Hematopoietic multipotent progenitor cell treated with erythropoietin and hydrocortisone succinate and interleukin-3 and kit ligand, for 6 days (in vitro differentiated cells): ENCODE measurements at regions not wholly inside any gene's neighbourhood (a gene's known extent, or its start where the extent isn't known, plus 50 kb on each side); places are given as distances from the start of the nearest gene placed in this dataset.

Source experiments
- DNase-seq: peaks from one replicate; pipeline ENCODE4 v3.0.0-alpha.2; 2015

DNA sequence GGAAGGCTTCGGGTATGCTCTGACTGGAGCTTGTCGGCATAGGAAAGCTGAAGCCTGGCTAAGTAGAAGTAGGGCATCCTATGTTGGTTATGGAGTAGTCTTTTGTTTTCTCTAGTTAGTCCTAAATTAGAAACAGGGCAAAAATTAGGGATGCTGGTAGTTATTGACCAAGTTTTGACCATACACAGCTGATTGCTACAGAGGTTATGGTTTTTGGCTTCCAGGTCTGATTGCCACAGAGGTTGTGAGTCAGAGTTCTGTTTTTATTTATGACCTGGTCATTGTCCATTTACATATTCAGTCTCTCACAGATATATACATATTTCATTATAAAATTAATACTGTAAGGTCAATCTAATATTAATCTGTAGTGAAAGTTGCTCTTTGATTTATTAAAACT lies 219.2 kb downstream of the FSCB start:
- no peak for DNase-seq

GRCh38 chr14:44286201-44286600 lies 220.9 kb downstream of the FSCB start:
- no peak for DNase-seq

GRCh38 chr14:44283836-44284235 lies 223.2 kb downstream of the FSCB start:
- no peak for DNase-seq

- no peak for DNase-seq
Measured at GRCh38 chr14:44279357-44279756, 227.7 kb downstream of the FSCB start.

DNA sequence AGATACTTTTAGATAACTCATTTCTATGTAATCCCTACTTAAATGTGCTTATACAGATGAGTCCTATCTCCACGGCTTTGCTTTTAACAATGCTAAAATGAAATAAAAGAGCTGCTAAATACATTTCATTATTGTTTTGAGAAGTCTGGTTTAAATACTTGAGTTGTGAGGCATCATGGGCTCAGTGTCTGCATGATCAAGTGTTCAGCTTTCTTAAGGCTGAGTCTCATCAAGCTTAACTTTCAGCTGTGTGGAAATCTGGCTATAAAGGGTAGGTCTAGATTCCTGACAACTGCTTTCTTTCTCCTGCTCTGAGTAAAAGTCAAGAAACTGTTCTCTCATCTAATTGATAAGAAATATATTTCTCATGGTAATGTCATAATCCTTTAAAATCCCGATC lies 235.4 kb downstream of the FSCB start:
- no peak for DNase-seq

DNA sequence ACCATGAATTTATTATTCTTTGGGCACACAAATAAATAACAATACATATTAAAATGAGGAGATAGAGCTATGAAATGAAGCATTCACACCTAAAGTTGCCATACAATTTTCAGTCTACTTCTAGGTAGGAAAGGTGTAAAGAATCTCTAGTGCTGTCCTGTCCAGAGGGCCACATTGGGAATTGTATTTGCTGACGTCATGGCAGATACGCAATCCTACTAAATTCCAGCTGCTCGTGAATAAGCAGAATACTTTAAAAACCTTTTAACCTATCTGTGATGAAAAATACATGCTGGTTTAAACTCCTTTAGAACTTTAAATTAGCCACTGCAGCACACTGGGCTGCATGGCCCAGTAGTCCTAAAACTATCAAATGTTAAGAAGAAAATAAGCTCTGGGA lies 236.1 kb downstream of the FSCB start:
- DNase-seq = no peak

- DNase-seq = no peak
Measured at GRCh38 chr14:44265246-44265645, 241.8 kb downstream of the FSCB start.

DNA sequence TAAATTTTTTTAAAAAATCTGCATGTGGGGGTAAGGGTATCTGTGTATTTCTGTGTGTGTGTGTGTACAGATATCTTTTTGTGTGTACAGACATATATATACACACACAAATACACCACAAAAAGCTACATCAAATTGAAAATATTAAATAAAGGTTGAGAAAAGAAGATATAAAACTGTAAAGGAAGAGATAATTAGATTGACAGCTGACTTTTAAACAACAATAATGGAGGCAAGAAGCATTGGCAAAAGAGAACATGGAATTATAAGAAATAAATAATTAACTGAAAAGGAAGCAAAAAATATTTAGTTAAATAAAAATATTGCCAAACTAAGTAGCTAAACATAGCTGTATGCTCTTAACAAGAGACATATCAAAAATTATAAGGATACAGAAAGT lies 291.4 kb downstream of the FSCB start:
- no peak for DNase-seq

- DNase-seq = no peak
Measured at GRCh38 chr14:44211718-44212117, 295.4 kb downstream of the FSCB start.

DNA sequence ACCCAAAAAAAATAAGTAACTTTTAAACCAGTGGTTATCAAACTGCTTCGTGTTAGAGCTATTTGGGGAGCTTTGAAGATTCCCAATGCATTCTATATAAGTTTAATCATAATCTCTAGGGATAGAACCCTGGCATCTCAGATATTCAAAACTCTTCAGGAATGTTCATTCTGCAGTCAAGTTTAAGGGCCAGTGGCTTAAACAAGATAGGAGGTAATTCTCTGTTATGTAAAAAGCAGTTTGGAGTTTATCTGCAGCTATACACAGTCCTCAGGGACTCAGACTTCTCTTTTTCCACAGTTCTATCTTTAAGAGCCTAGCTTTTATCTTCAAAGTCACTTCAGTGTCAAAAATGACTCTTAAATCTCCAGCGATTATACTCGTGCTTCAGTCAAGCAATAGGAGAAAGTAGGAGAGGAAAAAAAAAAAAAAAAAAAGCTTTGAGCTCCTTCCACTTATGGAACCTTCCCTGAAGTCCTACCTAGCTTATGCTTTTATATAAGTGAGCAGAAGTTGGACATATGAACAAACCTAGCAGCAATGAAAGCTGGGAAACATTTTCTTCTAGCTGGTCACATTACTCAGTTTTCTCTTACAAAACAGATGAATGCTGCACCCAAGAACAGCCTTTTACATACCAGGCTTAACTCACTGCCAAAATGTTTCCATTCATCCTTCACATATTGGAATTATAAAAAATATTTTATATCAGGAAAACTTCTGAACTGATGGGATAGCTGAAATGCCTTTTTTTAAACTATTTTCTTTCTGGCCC lies 302.8 kb downstream of the FSCB start:
- no peak for DNase-seq

- no peak for DNase-seq
Measured at GRCh38 chr14:44180975-44181374, 326.1 kb downstream of the FSCB start.

- no peak for DNase-seq
Measured at GRCh38 chr14:44170556-44170955, 336.5 kb downstream of the FSCB start.

DNA sequence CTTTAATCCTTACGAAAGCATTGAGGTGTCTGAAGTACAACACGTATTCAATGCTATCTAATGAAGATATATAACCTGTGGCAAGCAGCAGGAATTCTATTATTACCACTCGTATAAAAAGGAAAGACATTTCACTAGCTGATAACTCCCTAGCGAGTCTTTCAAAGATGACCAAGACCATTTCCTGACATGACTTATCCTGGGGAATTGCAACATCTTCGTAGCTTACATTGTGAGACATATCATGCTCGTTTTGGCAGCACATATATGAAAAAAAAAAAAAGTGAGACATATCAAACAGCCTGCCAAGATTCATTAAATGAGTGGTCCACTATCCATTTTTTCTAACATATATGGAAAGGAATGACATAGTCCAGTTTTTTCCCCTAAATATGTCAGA lies 337.0 kb downstream of the FSCB start:
- DNase-seq = no peak

- no peak for DNase-seq
Measured at GRCh38 chr14:44168566-44168965, 338.5 kb downstream of the FSCB start.

DNA sequence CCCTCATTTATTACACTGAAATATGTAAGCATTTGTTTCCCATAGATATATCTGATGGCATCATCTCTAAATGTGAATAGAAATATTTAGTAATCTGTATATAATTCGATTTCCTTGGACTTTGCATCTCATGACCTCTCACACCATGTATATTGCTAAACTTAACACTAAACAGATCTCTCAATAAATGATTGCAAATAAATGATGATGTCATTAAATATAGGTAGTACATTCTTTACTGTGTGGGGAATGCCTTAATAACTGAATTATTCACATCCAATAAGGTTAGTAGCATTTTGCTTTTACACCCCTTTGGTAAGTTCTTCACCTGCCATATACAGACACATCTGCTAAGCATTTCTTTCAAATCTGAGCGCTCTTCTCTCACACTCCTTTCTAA lies 340.5 kb downstream of the FSCB start:
- no peak for DNase-seq

DNA sequence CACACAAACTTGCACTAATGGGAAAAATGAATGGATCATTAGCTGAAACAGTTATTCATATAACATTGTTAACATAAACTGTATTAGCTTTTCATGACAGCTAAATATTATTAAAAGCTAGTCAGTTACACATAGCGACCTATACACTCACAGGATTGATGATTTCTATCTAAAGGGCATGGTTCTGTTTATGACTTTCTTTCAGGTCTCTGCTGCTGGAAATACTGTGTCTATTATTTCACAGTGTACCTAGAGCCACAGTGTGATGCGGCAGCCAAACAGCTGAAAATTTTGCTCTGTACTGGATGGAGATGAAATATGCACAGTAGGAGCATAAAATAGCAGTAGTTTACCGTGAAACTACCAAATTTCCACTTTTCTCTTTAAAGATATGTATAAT lies 341.1 kb downstream of the FSCB start:
- no peak for DNase-seq

DNA sequence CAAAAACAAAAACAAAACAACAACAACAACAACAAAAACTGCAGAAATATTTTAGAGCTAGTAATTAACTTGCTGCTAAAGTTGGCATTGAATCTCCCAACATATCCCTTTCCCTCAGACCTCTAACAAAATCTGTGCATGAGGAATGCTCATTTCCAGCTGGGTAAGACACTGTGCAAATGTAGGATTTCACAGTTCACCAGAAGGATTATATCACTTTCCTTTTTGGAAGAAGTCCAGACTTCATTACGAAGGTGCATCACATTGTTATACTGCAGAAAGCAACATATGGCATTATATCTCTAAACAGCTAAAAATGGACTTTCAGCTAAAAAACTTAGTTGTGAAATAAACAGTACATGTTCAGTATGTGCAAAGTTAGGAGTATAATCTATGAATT lies 341.8 kb downstream of the FSCB start:
- no peak for DNase-seq

GRCh38 chr14:44163946-44164345 lies 343.1 kb downstream of the FSCB start:
- DNase-seq = no peak

DNA sequence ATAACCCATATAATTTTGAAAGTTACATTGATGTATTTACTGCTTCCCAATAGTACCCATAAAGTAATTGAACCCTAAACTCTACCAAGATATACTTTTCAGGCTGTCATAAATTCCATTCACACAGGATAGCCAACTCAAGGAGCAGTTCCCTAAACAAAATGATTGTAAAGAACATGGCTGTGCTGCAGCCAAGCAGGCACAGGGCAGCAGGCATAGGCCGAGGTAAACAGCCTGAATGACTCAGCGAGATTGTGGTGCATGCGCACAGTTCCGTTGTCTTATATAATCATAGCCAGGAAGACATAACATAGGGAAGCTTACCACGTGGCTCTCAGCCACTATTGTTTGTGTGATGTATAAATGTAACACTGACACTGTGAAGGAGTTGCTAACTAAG lies 344.9 kb downstream of the FSCB start:
- no peak for DNase-seq

- DNase-seq = no peak
Measured at GRCh38 chr14:44154874-44155273, 352.2 kb downstream of the FSCB start.

DNA sequence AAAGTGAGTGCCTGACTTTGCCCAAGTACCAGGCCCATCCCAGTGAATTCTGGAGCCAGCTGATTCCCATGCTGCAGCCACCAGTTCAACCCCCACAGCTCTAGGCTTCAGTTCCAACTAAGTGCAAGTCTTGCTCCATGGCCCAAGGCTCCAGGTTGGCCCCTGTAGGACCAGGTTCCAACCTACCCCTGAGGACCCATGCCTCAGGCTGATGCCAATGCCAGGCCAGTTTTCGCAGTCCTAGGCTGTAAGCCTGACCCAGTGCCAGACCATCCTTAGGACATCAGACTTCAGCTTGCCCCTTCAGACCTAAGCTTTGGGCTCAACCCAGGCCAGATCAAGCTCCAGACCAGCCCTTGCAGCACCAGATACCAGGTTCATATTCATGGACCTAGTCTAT lies 352.6 kb downstream of the FSCB start:
- DNase-seq = no peak

- no peak for DNase-seq
Measured at GRCh38 chr14:44151130-44151820, 355.8 kb downstream of the FSCB start.

DNA sequence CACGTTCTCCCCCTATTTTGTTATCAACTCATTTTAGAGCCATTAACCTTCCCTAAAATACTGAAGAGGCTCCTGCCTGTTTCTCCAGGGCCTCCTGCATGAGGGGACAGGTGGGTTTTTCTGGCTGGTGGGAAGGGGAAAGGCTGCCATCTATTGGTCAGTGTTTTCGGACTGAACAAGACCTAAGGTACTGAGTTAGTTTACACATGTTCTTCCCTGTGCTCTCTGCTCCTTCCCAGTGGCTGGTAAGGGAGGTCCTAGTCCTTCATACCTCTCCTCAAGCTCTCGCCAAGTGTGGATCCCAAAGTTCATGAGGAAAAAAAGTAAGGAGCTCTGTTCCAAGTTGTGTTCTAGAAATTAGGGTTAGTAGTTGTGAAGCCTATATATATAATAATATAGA lies 357.5 kb downstream of the FSCB start:
- peak; percentile 22 for DNase-seq

DNA sequence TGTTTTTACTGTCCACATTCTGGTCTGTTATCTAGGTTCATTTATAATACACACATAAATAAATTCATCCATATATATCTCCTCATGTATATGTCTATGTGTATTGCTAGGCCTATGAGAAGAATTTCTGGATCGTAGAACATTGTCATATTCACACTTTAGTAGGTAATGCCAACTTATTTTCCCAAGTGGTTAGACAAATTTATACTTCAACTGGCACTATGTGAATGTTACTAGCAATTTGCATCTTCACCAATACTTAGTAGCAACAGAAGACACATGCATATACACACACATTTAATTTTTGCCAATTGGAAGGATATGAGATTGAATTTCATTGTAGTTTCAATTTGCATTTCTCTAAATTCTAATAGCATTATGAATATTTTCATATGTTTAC lies 365.1 kb downstream of the FSCB start:
- DNase-seq = no peak

DNA sequence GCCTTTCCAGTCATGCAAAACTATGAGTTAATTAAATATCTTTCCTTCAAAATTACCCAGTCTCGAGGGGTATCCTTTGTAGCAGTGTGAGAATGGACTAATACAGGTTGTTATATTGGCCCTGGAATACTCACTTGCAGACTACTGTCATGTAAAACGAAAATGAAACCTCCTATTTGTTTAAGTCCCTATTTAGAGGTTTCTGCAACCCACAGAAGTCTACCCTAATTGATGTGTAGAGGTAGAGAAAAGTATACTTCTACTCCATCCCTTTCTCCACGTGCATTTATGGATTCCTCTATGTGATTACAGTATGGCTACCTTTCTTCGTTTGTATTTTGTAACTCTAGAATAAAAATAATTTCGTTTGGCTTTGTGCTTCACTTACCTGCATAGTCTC lies 371.1 kb downstream of the FSCB start:
- DNase-seq = no peak
